Heart left ventricle (tissue), 13 donors: ENCODE measurements at regions not wholly inside any gene's neighbourhood (a gene's known extent, or its start where the extent isn't known, plus 50 kb on each side); places are given as distances from the start of the nearest gene placed in this dataset.

ENCODE experiments used
- CTCF ChIP-seq, 12 donors: fragments of 200-600 bp; sonication (generic) in 4 of 12; IDR thresholded peaks; one replicate each; pipeline versions ENCODE4 v1.5.0 to v1.8.0; 2018 to 2022; ENCODE audit warnings: antibody characterized with exemption in 12 of 12, mild to moderate bottlenecking in 5 of 12
- POLR2A ChIP-seq, 2 donors: fragments of 450-650 bp; IDR thresholded peaks; one replicate each; pipeline ENCODE4 v1.6.1; 2017; ENCODE audit warnings: antibody characterized with exemption in 2 of 2, mild to moderate bottlenecking in 2 of 2, moderate library complexity in 2 of 2
- donor health status: ischemic (EF 13 %, LVEDD 7.1; RV severe dilation, severe dysfunction).
- donor health status: DM: no; HTN: yes; CAD: no.
- donor health status: DM: no; HTN: no; CAD: no.
- donor health status: ischemic (EF 25% LVEDD 6.9; RV normal size, moderate dysfunction).
- donor health status: ischemic (EF 25% LVEDD 5.7; RV mildly dilated, moderate dysfunction).
- donor health status: ischemic (EF 35%, LVEDD 5.7; RV mildly dilated, moderate dysfunction).
- donor health status: nonischemic (EF 11% LVEDD 7.7; RV severe dilation, severe dysfunction).
- donor health status: DM: yes; HTN: yes; CAD: no.
- donor health status: PGD.
- donor health status: ischemic (EF 29% LVEDD 5.4; RV normal size, mild dysfunction).
- donor health status: nonischemic (EF 23%, LVEDD 6.1; RV moderate dilation, normal function).

- TF ChIP-seq POLR2A (IDR thresholded peaks at IDR 0.05), result no peak
- no peak for TF ChIP-seq CTCF (IDR thresholded peaks at IDR 0.05)
These were observed 82.3 kb upstream of the CCDC112 start for GRCh38 chr5:115378754-115379153.
